AML-193 (cell line): ENCODE measurements at regions not wholly inside any gene's neighbourhood (a gene's known extent, or its start where the extent isn't known, plus 50 kb on each side); places are given as distances from the start of the nearest gene placed in this dataset.
A peak's percentile ranks its signal among the peaks of the same experiment; 100 is the strongest.
"Not testable (repeated sequence)": the region's sequence is repeated elsewhere in the genome, so short reads cannot be mapped to it uniquely, and the experiment has no call there.

Experiments used
- DNase-seq, 2 experiments: peaks; one replicate each; lab custom pipeline; 2025; lab: John Stamatoyannopoulos, UW

GRCh38 chr5:28685794-28686193 is 1647.4 kb upstream of the CDH9 start:
- no peak for DNase-seq

GRCh38 chr5:28678899-28679298 is 1640.5 kb upstream of the CDH9 start:
- no peak for DNase-seq

- no peak for DNase-seq
Measured at GRCh38 chr5:28666110-28666509, 1627.7 kb upstream of the CDH9 start.

GRCh38 chr5:28648108-28648507 is 1609.7 kb upstream of the CDH9 start:
- no peak for DNase-seq

GRCh38 chr5:28632607-28633006 is 1594.2 kb upstream of the CDH9 start:
- no peak for DNase-seq

- no peak for DNase-seq
Measured at GRCh38 chr5:28603869-28604268, 1565.5 kb upstream of the CDH9 start.

- DNase-seq, result no peak
Measured at GRCh38 chr5:28602429-28602828, 1564.0 kb upstream of the CDH9 start.

GRCh38 chr5:28596707-28597106 is 1558.3 kb upstream of the CDH9 start:
- not testable (repeated sequence) for DNase-seq

GRCh38 chr5:28580616-28581015 is 1542.2 kb upstream of the CDH9 start:
- DNase-seq, result no peak

- DNase-seq, result peak in 1 of 2 experiments; percentile 14
Measured at GRCh38 chr5:28576022-28576421, 1537.6 kb upstream of the CDH9 start.

- no peak for DNase-seq
Measured at GRCh38 chr5:28575368-28575767, 1537.0 kb upstream of the CDH9 start.

- no peak for DNase-seq
Measured at GRCh38 chr5:28574606-28575005, 1536.2 kb upstream of the CDH9 start.

- DNase-seq, result no peak
Measured at GRCh38 chr5:28567048-28567447, 1528.7 kb upstream of the CDH9 start.

GRCh38 chr5:28561522-28561921 is 1523.1 kb upstream of the CDH9 start:
- DNase-seq, result no peak

- DNase-seq, result no peak
Measured at GRCh38 chr5:28558196-28558595, 1519.8 kb upstream of the CDH9 start.

GRCh38 chr5:28557114-28557513 is 1518.7 kb upstream of the CDH9 start:
- DNase-seq, result no peak

GRCh38 chr5:28549588-28549987 is 1511.2 kb upstream of the CDH9 start:
- no peak for DNase-seq

- no peak for DNase-seq
Measured at GRCh38 chr5:28548856-28549255, 1510.5 kb upstream of the CDH9 start.

GRCh38 chr5:28544501-28544900 is 1506.1 kb upstream of the CDH9 start:
- DNase-seq, result no peak

GRCh38 chr5:28543473-28544098 is 1505.2 kb upstream of the CDH9 start:
- DNase-seq, result no peak

- DNase-seq, result no peak
Measured at GRCh38 chr5:28542987-28543386, 1504.6 kb upstream of the CDH9 start.

- no peak for DNase-seq
Measured at GRCh38 chr5:28523888-28524635, 1485.7 kb upstream of the CDH9 start.

GRCh38 chr5:28523416-28523815 is 1485.0 kb upstream of the CDH9 start:
- no peak for DNase-seq

- DNase-seq, result no peak
Measured at GRCh38 chr5:28517691-28518090, 1479.3 kb upstream of the CDH9 start.
